ENCODE measurements at regions not wholly inside any gene's neighbourhood (a gene's known extent, or its start where the extent isn't known, plus 50 kb on each side); places are given as distances from the start of the nearest gene placed in this dataset.
A peak's percentile ranks its signal among the peaks of the same experiment; 100 is the strongest.

DNA sequence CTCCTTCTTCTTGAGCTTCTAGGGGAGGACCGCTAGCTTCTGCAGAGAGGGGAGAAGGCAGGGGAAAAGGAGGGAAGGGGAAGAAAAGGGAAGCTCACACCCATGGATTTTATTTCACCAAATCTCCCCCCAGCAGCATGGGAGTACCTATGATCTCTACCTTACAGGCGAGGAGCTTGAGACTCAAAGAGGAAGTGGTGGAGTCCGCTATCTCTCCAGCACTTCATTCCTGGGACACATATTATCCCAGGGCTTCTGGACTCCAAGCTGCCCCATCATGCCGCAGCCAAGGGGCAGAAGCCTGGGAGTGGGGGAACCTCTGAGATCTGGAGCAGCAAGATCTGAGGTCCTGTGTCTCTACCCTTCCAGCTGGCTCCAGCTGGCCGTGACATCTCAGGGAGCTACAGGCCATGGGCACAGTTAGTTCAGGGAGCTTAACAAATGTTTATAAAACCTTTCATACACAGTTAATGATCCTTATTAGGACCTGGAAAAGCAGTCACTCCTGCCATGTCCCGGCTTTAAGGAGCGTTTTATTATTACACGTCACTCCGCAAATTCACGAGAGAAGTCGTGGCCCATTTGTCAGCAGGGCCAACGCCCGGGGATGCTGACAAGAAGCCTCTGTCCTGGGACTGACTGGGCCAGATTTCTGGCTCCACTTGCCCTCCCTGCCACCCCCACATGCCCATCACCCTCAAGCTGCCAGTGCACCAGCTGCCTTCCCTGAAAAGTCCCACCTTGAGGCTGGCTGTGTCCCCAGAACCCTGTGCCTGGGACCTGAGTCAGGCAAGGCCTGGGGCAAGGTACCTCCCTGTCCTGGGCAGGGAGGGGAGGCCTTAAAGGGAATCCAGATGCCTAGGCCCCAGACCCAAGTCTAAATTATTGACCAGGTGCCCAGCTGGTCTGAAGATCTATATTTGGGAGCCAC lies 132.1 kb upstream of the ZMIZ1 start:
- peak overlapping the region; percentile 50 for H3K23ac ChIP-seq (ENCODE audit: low read depth, low read length, poor library complexity)
- peak overlapping the region; percentile 79 for H3K14ac ChIP-seq (ENCODE audit: low read length)
- H3K27me3 ChIP-seq (ENCODE audit: control insufficient read depth in 3 of 3, insufficient read depth in 3 of 3, low read depth in 1 of 3, low read length in 3 of 3): peaks cover 0 to 37% (median 0%) of the 10 kb centered on the region in 3 experiments
- no peak overlapping the region for H3K9ac ChIP-seq (ENCODE audit: low read depth, low read length, poor library complexity)
- WGBS, 2 donors (ENCODE audit: extremely low coverage in 2 of 2, insufficient read length in 2 of 2, insufficient replicate concordance in 1 of 2): no CpG with 5 or more reads among the region's 13 CpGs
- no peaks in the 10 kb centered on the region for H3K36me3 ChIP-seq (replicated peaks in 1 of 2; ENCODE audit: control insufficient read depth in 2 of 2, insufficient read depth in 2 of 2, low read length in 2 of 2)
- H3K4me1 ChIP-seq (ENCODE audit: control insufficient read depth in 2 of 2, insufficient read depth in 1 of 2, low read depth in 1 of 2, low read length in 2 of 2): peaks cover 4 to 7% of the 10 kb centered on the region in 2 donors
- peak overlapping the region; percentile 85 for H3K18ac ChIP-seq (ENCODE audit: low read length)
- H3K4ac ChIP-seq (ENCODE audit: low read length): no peak overlapping the region
- H2BK120ac ChIP-seq (ENCODE audit: low read depth, low read length): no peak overlapping the region
- H2BK12ac ChIP-seq (ENCODE audit: low read length): no peak overlapping the region
- peak overlapping the region; percentile 14 for H2BK15ac ChIP-seq (ENCODE audit: low read length)
- no peaks in the 10 kb centered on the region for H3K79me1 ChIP-seq (ENCODE audit: low read depth, low read length)
- no peaks in the 10 kb centered on the region for H3K9me3 ChIP-seq (replicated peaks in 1 of 2; ENCODE audit: control insufficient read depth in 2 of 2, insufficient read depth in 1 of 2, low read depth in 1 of 2, low read length in 2 of 2)
- DNase-seq (ENCODE audit: low spot score): no peak
- H3K27ac ChIP-seq (replicated peaks; ENCODE audit: low read length): no peak overlapping the region
- peak overlapping the region; percentile 16 for H2BK5ac ChIP-seq (ENCODE audit: low read length)
- H4K91ac ChIP-seq (ENCODE audit: low read depth, low read length, poor library complexity): no peak overlapping the region
- peak overlapping the region; percentile 49 for H2AK5ac ChIP-seq (ENCODE audit: low read depth, low read length)
- no peak overlapping the region for H3K4me2 ChIP-seq (ENCODE audit: insufficient read depth, low read length, poor library complexity, severe bottlenecking)
- no peak overlapping the region for H4K8ac ChIP-seq (ENCODE audit: low read depth, low read length)
- H3K4me3 ChIP-seq (ENCODE audit: low read length in 2 of 2): no peak overlapping the region
- H2AFZ ChIP-seq (ENCODE audit: low read length): no peak overlapping the region

DNA sequence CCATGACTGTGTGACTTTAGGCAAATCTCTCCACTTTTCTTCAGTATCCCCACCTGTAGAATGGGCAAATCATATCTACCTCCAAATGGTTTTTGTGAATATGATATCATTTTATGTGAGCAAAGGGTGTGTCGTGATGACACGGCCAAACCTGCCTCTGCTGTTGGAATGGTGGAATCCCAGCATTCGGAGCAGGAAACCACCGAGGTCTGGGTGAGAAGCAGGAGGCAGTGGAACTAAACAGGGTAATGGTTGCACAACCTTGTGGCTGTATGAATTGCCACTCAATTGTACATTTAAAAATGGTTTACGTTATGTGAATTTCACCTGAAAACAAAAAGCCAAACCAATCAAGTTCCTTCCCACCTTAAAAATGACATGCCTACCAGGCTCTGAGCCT lies 131.4 kb upstream of the ZMIZ1 start:
- Histone ChIP-seq H2BK5ac (ENCODE audit: low read length) (no peak overlapping the region), H4K91ac (ENCODE audit: low read depth, low read length, poor library complexity) (no peak overlapping the region), H2BK12ac (ENCODE audit: low read length) (no peak overlapping the region), H3K18ac (ENCODE audit: low read length) (no peak overlapping the region), H2AFZ (ENCODE audit: low read length) (no peak overlapping the region), H3K4me2 (ENCODE audit: insufficient read depth, low read length, poor library complexity, severe bottlenecking) (no peak overlapping the region), H3K27me3 (ENCODE audit: control insufficient read depth in 3 of 3, insufficient read depth in 3 of 3, low read depth in 1 of 3, low read length in 3 of 3) (peaks cover 0 to 37% (median 0%) of the 10 kb centered on the region in 3 experiments), H4K8ac (ENCODE audit: low read depth, low read length) (no peak overlapping the region), H3K79me1 (ENCODE audit: low read depth, low read length) (no peaks in the 10 kb centered on the region), H3K14ac (ENCODE audit: low read length) (no peak overlapping the region), H3K9ac (ENCODE audit: low read depth, low read length, poor library complexity) (no peak overlapping the region), H2AK5ac (ENCODE audit: low read depth, low read length) (no peak overlapping the region), H3K4me3 (ENCODE audit: low read length in 2 of 2) (no peak overlapping the region), H3K23ac (ENCODE audit: low read depth, low read length, poor library complexity) (no peak overlapping the region), H2BK15ac (ENCODE audit: low read length) (no peak overlapping the region), H3K9me3 (replicated peaks in 1 of 2; ENCODE audit: control insufficient read depth in 2 of 2, insufficient read depth in 1 of 2, low read depth in 1 of 2, low read length in 2 of 2) (peaks cover 0 to 1% of the 10 kb centered on the region in 2 donors), H3K36me3 (replicated peaks in 1 of 2; ENCODE audit: control insufficient read depth in 2 of 2, insufficient read depth in 2 of 2, low read length in 2 of 2) (no peaks in the 10 kb centered on the region), H3K27ac (replicated peaks; ENCODE audit: low read length) (no peak overlapping the region), H3K4ac (ENCODE audit: low read length) (no peak overlapping the region), H2BK120ac (ENCODE audit: low read depth, low read length) (no peak overlapping the region), H3K4me1 (ENCODE audit: control insufficient read depth in 2 of 2, insufficient read depth in 1 of 2, low read depth in 1 of 2, low read length in 2 of 2) (peaks cover 4 to 7% of the 10 kb centered on the region in 2 donors)
- no peak for DNase-seq (ENCODE audit: low spot score)
- no CpG with 5 or more reads among the region's 5 CpGs for WGBS, 2 donors (ENCODE audit: extremely low coverage in 2 of 2, insufficient read length in 2 of 2, insufficient replicate concordance in 1 of 2)

DNA sequence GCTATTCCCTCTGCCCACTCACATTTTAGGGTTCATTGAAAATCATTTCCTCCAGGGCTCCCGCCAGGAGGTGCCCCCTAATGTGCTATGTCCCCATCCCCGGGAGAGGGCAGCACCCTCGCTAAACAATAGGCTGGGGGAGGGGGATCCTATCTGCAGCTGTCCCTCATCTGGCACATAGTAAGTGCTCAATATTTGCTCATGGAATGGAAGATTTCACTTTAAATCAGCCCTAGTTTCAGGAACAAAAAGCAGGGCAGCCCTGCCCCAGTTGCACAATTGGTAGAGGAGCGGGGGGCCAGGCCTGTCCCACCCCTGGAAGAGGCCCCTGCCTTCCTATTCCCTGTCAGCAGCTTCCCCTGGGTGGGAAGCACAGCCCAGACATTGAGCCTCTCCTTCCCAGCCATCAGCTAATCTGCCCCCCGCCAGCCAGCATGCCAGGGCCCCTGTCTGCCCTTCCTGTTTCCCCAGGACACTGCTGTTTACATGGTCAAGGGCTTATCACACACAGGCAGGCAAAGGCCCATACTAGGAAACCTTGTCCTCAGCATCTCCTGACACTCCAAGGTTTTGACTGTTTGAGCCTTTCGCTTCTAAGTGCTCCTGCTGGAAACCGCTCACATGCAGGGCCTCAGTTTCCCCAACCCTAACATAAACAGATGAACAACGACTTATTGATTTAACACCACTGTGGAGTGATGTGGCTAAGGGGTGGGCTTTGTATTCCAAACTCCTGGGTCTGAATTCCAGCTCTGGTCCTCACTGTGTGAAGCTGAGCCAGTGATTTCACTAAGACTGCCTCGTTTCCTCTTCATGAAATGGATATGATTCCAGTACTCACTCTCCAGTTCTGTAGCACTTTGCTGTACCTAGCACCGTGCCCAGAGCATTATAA lies 130.7 kb upstream of the ZMIZ1 start:
- H2AFZ ChIP-seq (ENCODE audit: low read length): no peak overlapping the region
- H3K27ac ChIP-seq (replicated peaks; ENCODE audit: low read length): no peak overlapping the region
- H4K91ac ChIP-seq (ENCODE audit: low read depth, low read length, poor library complexity): no peak overlapping the region
- no peak overlapping the region for H4K8ac ChIP-seq (ENCODE audit: low read depth, low read length)
- no peak overlapping the region for H3K4ac ChIP-seq (ENCODE audit: low read length)
- no peak overlapping the region for H3K14ac ChIP-seq (ENCODE audit: low read length)
- H2BK12ac ChIP-seq (ENCODE audit: low read length): no peak overlapping the region
- peak overlapping the region; percentile 32 for H3K18ac ChIP-seq (ENCODE audit: low read length)
- DNase-seq (ENCODE audit: low spot score): no peak
- peak overlapping the region; percentile 62 for H3K23ac ChIP-seq (ENCODE audit: low read depth, low read length, poor library complexity)
- H3K27me3 ChIP-seq (ENCODE audit: control insufficient read depth in 3 of 3, insufficient read depth in 3 of 3, low read depth in 1 of 3, low read length in 3 of 3): peaks cover 0 to 37% (median 0%) of the 10 kb centered on the region in 3 experiments
- H2AK5ac ChIP-seq (ENCODE audit: low read depth, low read length): peak overlapping the region; percentile 64
- H2BK15ac ChIP-seq (ENCODE audit: low read length): no peak overlapping the region
- H3K36me3 ChIP-seq (replicated peaks in 1 of 2; ENCODE audit: control insufficient read depth in 2 of 2, insufficient read depth in 2 of 2, low read length in 2 of 2): no peaks in the 10 kb centered on the region
- H2BK120ac ChIP-seq (ENCODE audit: low read depth, low read length): no peak overlapping the region
- no peaks in the 10 kb centered on the region for H3K79me1 ChIP-seq (ENCODE audit: low read depth, low read length)
- H3K9me3 ChIP-seq (replicated peaks in 1 of 2; ENCODE audit: control insufficient read depth in 2 of 2, insufficient read depth in 1 of 2, low read depth in 1 of 2, low read length in 2 of 2): peaks cover 4 to 6% of the 10 kb centered on the region in 2 donors
- WGBS, 2 donors (ENCODE audit: extremely low coverage in 2 of 2, insufficient read length in 2 of 2, insufficient replicate concordance in 1 of 2): no CpG with 5 or more reads among the region's 10 CpGs
- no peak overlapping the region for H2BK5ac ChIP-seq (ENCODE audit: low read length)
- H3K4me1 ChIP-seq (ENCODE audit: control insufficient read depth in 2 of 2, insufficient read depth in 1 of 2, low read depth in 1 of 2, low read length in 2 of 2): peaks cover 4 to 7% of the 10 kb centered on the region in 2 donors
- no peak overlapping the region for H3K4me3 ChIP-seq (ENCODE audit: low read length in 2 of 2)
- no peak overlapping the region for H3K4me2 ChIP-seq (ENCODE audit: insufficient read depth, low read length, poor library complexity, severe bottlenecking)
- no peak overlapping the region for H3K9ac ChIP-seq (ENCODE audit: low read depth, low read length, poor library complexity)

Data from neuronal stem cell (in vitro differentiated cells).